Skeletal muscle tissue (tissue), 3 donors: ENCODE measurements at regions not wholly inside any gene's neighbourhood (a gene's known extent, or its start where the extent isn't known, plus 50 kb on each side); places are given as distances from the start of the nearest gene placed in this dataset.

Experiments used
- H3K27ac ChIP-seq: one replicate; pipeline ENCODE4 v1.7.0; 2013; ENCODE audit warnings: mild to moderate bottlenecking, low read depth, low read length, inconsistent platforms
- H3K27me3 ChIP-seq, 3 donors: one replicate each; pipeline ENCODE4 v1.7.0; 2013; ENCODE audit warnings: low read length in 3 of 3; ENCODE audit not compliant: control insufficient read depth in 3 of 3, insufficient read depth in 3 of 3
- H3K36me3 ChIP-seq, 3 donors: one replicate each; pipeline ENCODE4 v1.7.0; 2013; ENCODE audit warnings: low read length in 3 of 3; ENCODE audit not compliant: control insufficient read depth in 3 of 3, insufficient read depth in 3 of 3
- H3K4me1 ChIP-seq, 3 donors: one replicate each; pipeline ENCODE4 v1.7.0; 2013; ENCODE audit warnings: low read length in 3 of 3, mild to moderate bottlenecking in 3 of 3; ENCODE audit not compliant: control insufficient read depth in 3 of 3, insufficient read depth in 3 of 3
- H3K4me3 ChIP-seq, 3 donors: one replicate each; pipeline ENCODE4 v1.7.0; 2013; ENCODE audit warnings: low read length in 3 of 3
- H3K9ac ChIP-seq, 3 donors: one replicate each; pipeline ENCODE4 v1.7.0; 2013; ENCODE audit warnings: low read length in 3 of 3, mild to moderate bottlenecking in 3 of 3, moderate library complexity in 2 of 3, low read depth in 1 of 3
- H3K9me3 ChIP-seq, 3 donors: one replicate each; pipeline ENCODE4 v1.7.0; 2013; ENCODE audit warnings: low read length in 3 of 3; ENCODE audit not compliant: control insufficient read depth in 3 of 3
- donor health status: Osteomylitis.

DNA sequence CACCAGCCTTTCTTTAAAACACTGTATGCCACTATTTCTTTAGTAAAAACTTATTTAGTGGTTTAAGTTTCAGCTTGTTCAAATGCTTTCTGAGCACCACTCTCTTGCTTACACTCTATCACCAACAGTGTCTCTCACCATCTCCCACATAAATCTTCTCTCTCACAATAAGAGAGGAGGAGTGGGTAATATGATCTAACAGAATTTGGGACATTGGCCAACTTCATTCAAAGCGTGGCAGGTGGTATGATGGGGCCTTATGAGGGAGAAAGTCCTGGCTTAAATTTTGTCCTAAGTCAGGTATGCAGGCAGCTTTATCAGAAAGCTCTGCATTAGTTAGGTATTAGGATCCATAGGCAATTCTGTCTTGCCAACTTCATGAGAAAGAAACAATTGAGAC lies 1132.5 kb downstream of the TUSC7 start:
- Histone ChIP-seq H3K9me3 (no peaks in the 10 kb centered on the region), H3K27ac (no peak overlapping the region), H3K27me3 (no peaks in the 10 kb centered on the region), H3K4me3 (no peak overlapping the region), H3K36me3 (no peaks in the 10 kb centered on the region), H3K9ac (no peak overlapping the region), H3K4me1 (no peaks in the 10 kb centered on the region)

DNA sequence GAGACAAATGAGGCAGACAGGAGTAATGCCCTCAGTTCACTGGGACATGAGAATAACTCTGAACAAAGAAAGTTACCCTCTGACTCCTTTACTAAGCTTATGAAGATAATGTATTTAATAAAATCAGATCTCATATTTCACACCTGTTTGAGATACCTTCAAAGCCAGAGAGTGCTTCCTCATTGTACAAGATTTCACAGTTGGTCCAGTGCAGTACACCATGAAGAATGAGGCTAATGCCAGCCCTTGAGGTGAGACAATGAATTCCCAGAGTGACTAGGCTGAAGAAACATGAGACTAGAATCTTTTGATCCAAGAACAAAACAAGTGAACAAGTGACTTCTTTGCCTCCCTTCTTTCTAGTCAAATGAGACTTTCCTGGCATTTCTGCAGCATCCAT lies 1133.8 kb downstream of the TUSC7 start:
- H3K9ac ChIP-seq = no peak overlapping the region
- no peak overlapping the region for H3K27ac ChIP-seq
- no peaks in the 10 kb centered on the region for H3K36me3 ChIP-seq
- H3K9me3 ChIP-seq = no peaks in the 10 kb centered on the region
- no peak overlapping the region for H3K4me3 ChIP-seq
- H3K4me1 ChIP-seq = no peaks in the 10 kb centered on the region
- no peaks in the 10 kb centered on the region for H3K27me3 ChIP-seq

DNA sequence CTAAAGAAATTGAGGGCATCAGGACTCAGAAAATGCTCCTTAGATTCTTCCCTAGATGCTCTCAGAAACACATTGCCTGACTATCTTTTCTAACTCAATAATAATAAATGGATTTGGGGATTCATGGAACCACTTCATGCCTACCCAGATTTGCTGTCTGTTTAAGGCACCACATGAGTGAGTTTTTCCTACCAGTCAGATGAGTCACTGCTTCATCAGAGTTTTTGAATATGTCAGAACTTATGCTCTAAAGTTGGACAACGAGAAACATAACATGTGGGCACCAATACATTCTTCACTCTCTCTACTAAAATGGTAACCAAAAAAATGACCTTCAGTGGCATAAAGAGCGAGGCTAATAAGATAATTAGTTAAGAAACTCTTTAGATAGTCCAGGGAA lies 1135.1 kb downstream of the TUSC7 start:
- Histone ChIP-seq H3K27me3 (no peaks in the 10 kb centered on the region), H3K4me1 (no peaks in the 10 kb centered on the region), H3K27ac (no peak overlapping the region), H3K9ac (no peak overlapping the region), H3K9me3 (no peaks in the 10 kb centered on the region), H3K36me3 (no peaks in the 10 kb centered on the region), H3K4me3 (no peak overlapping the region)

DNA sequence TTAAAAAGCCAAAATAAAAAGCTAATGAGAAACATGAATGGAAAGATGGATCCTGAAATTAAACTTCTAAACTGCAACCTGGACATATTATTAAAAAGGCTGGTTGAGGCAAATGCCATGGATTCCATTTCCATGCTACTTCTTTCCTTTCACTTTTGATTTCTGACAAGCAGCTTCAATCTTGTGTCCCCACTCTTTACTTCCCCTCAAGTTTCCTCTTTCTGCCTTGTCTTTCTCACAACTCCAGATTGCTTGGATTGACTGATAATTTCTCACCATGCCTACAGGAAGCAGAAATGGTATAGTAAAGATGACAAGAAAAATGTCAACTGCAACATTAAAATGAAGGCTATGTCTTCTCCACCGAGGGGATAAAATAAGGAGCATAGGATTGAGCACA lies 1136.7 kb downstream of the TUSC7 start:
- H3K9ac ChIP-seq = no peak overlapping the region
- H3K9me3 ChIP-seq = no peaks in the 10 kb centered on the region
- H3K27ac ChIP-seq = no peak overlapping the region
- H3K4me1 ChIP-seq = no peaks in the 10 kb centered on the region
- no peaks in the 10 kb centered on the region for H3K27me3 ChIP-seq
- H3K36me3 ChIP-seq = no peaks in the 10 kb centered on the region
- H3K4me3 ChIP-seq = no peak overlapping the region

DNA sequence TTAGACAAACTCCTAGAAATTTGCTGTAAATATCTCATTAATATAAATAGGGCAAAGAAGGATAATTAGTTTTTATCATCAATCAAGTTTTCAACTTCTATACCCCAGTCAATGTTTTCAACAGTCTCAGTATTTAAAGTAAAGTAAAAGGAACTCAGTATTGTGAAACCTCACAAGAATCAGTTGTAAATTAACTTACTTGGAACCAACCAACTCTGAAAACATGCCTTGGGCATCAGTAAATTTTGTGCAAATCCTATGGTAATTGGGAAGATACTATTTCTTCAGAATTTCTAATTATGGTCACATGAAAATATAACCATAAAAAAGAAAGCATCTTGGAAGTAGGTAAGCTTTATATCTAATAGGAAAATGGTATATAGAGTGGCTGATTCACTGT lies 1139.0 kb downstream of the TUSC7 start:
- Histone ChIP-seq H3K36me3 (no peaks in the 10 kb centered on the region), H3K4me1 (no peaks in the 10 kb centered on the region), H3K4me3 (no peak overlapping the region), H3K27ac (no peak overlapping the region), H3K27me3 (no peaks in the 10 kb centered on the region), H3K9ac (no peak overlapping the region), H3K9me3 (no peaks in the 10 kb centered on the region)

DNA sequence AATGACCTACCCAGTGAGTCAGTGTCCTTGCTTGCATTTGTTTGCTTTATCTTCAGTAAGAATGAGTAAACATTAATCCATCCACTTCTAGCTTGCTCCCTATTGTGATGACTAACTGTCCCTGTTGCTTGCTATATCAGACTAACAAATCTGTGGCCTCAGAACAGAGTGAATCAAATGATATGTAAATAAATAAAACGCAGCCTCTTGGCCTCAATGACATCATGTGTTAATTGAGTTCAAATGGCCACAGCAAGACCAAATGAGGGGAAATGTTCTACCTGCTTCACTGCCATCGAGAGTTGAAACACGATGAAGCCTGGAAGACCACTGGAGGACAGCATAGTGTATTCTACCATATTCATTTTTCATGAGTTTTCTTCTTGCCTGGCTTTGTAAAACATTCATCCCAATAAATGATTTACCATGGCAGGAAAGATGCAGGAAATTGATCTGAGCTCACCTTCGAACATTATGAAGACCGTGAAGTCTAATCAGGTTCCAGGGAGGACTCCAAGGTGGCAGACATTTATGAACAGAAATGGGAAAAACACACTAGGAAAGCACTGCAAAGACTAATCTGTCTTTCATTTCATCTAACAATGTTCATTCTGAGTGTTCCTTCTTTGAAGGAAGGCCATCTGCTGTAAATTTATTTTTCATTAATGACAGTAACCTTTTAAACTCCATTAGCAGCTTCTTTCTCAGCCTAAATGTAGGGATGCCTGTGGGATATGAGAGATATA lies 1144.5 kb downstream of the TUSC7 start:
- no peaks in the 10 kb centered on the region for H3K36me3 ChIP-seq
- no peaks in the 10 kb centered on the region for H3K27me3 ChIP-seq
- H3K4me3 ChIP-seq = no peak overlapping the region

DNA sequence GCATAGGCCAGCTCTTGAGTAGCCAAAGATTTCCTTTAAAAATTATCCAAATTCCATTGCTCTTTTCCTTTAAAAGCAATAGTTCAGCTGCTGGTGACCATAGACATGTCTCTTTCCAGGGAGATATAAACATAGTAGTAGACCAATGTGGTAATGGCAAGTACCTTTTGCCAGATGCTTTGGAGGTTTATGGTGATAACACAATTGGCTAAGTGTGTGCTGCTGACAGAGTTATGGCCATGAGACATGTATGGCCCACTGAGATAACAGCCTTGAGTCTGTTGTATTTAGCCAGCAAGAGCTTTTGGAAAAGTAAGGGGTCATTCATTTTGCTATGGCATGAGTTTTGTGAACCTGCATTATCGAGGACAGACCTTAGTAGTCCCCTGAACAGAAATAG lies 1146.8 kb downstream of the TUSC7 start:
- Histone ChIP-seq H3K27me3 (no peaks in the 10 kb centered on the region), H3K9ac (no peak overlapping the region), H3K27ac (no peak overlapping the region), H3K4me1 (no peaks in the 10 kb centered on the region), H3K36me3 (no peaks in the 10 kb centered on the region), H3K9me3 (peaks cover 0 to 2% (median 0%) of the 10 kb centered on the region in 3 donors), H3K4me3 (no peak overlapping the region)

More for the DNA sequence above, 1144.5 kb downstream of the TUSC7 start:
- H3K4me1 ChIP-seq = no peaks in the 10 kb centered on the region
- H3K27ac ChIP-seq = no peak overlapping the region
- H3K9ac ChIP-seq = no peak overlapping the region
- H3K9me3 ChIP-seq = peaks cover 0 to 2% (median 0%) of the 10 kb centered on the region in 3 donors

DNA sequence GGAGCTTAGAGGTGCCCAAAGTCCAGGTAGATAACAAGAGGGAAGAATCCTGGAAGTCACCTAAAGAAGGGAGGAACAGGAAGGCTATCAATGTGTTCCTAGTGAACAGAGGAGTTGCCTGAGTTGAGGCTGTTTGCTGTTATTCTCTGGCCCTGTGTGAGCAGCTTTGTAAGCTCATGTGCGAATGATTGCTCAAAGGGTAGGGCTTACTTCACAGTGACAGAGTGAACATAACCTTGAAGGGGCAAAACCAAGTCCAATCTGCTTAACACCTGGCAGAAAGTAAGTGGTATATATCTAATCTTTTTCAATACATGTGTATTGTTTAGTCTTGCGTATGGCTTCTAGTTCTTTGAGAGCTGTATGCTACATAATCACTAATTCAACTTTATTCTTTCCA lies 1153.6 kb downstream of the TUSC7 start:
- Histone ChIP-seq H3K36me3 (no peaks in the 10 kb centered on the region), H3K27ac (no peak overlapping the region), H3K4me3 (no peak overlapping the region), H3K9ac (no peak overlapping the region), H3K9me3 (no peaks in the 10 kb centered on the region), H3K27me3 (no peaks in the 10 kb centered on the region), H3K4me1 (no peaks in the 10 kb centered on the region)

DNA sequence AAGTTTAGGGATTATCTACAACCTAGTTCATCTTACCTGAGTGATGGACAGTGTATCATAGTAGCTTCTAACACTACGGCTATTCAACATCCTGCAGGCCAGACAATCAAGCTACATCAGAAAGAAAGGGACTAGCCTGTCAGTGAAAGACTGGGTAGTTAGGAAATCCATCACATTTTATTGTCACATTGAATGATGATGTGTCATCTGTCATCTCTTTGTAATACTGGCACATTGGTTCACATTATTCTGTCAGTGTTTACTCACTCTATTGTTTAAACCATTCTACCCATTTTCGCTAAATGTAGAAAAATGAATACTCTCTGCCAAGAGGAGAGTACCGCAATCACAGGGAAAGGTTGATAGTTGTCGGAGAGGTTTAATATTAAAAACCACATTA lies 1155.8 kb downstream of the TUSC7 start:
- H3K36me3 ChIP-seq = no peaks in the 10 kb centered on the region
- H3K4me3 ChIP-seq = no peak overlapping the region
- H3K4me1 ChIP-seq = no peaks in the 10 kb centered on the region
- no peak overlapping the region for H3K27ac ChIP-seq
- H3K9ac ChIP-seq = no peak overlapping the region
- no peaks in the 10 kb centered on the region for H3K9me3 ChIP-seq
- no peaks in the 10 kb centered on the region for H3K27me3 ChIP-seq

DNA sequence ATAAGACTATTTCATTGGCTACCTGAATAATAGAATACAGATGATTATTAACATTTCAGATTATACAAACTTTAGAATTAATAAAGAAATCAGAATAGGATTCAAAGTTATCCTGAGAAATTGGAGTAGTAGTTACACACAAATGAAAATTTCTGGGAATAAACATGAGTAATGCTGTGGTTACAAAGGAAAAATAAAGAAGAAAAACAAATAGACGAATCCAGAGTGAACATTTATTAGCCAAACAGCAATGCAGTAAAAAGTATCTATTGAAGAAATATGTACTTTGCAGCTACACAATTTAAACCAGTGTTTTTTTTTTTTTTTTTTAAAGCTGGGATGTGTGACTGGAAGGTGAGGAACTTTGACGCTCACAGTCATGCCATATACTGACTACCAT lies 1159.2 kb downstream of the TUSC7 start:
- H3K4me3 ChIP-seq = no peak overlapping the region
- H3K27me3 ChIP-seq = no peaks in the 10 kb centered on the region
- no peak overlapping the region for H3K9ac ChIP-seq
- H3K36me3 ChIP-seq = no peaks in the 10 kb centered on the region
- no peak overlapping the region for H3K27ac ChIP-seq
- H3K9me3 ChIP-seq = no peaks in the 10 kb centered on the region
- no peaks in the 10 kb centered on the region for H3K4me1 ChIP-seq
